Uterus (tissue), 3 donors: ENCODE measurements at regions not wholly inside any gene's neighbourhood (a gene's known extent, or its start where the extent isn't known, plus 50 kb on each side); places are given as distances from the start of the nearest gene placed in this dataset.

Experiments used
- DNase-seq, 2 donors: peaks; one replicate each; pipeline ENCODE4 v3.0.0-alpha.2; 2019 to 2020
- H3K27ac ChIP-seq, 2 donors: fragments of 200-600 bp; sonication (generic); 1 replicate in 1 of 2; 2 replicates in 1 of 2; pipeline ENCODE4 v1.5.1; 2016 to 2018
- H3K27me3 ChIP-seq, 2 donors: fragments of 200-600 bp; sonication (generic); one replicate each; pipeline ENCODE4 v1.5.1; 2018 to 2019; ENCODE audit warnings: control low read depth in 1 of 2
- H3K36me3 ChIP-seq, 2 donors: fragments of 200-600 bp; sonication (generic); one replicate each; pipeline ENCODE4 v1.5.1; 2019; ENCODE audit warnings: control low read depth in 1 of 2
- H3K4me1 ChIP-seq, 2 donors: fragments of 200-600 bp; sonication (generic); one replicate each; pipeline ENCODE4 v1.5.1; 2018 to 2019; ENCODE audit warnings: control low read depth in 1 of 2
- H3K4me3 ChIP-seq, 2 donors: fragments of 200-600 bp; sonication (generic); 1 replicate in 1 of 2; 2 replicates in 1 of 2; pipeline ENCODE4 v1.5.1; 2018 to 2019; ENCODE audit warnings: mild to moderate bottlenecking in 1 of 2
- H3K9me3 ChIP-seq, 2 donors: fragments of 200-600 bp; sonication (generic); one replicate each; pipeline ENCODE4 v1.5.1; 2019; ENCODE audit warnings: control low read depth in 1 of 2
- POLR2A ChIP-seq, 2 donors: fragments of 450-650 bp; IDR thresholded peaks; one replicate each; pipeline ENCODE4 v1.6.1; 2016; ENCODE audit warnings: antibody characterized with exemption in 2 of 2, mild to moderate bottlenecking in 1 of 2, moderate library complexity in 1 of 2
- intact Hi-C: fragments of 100-400 bp; cut with DNase I; formaldehyde crosslinking; loops from one replicate; pipeline ENCODE4 v1.15.1; 2023; ENCODE audit warnings: low total_unique reads
- TF ChIP-seq, protein P1 (sequence below), 4 experiments: fragments of 200-600 bp in 2 of 4; fragments of 450-650 bp in 2 of 4; sonication (generic) in 2 of 4; IDR thresholded peaks; one replicate each; pipeline ENCODE4 v1.5.1; 2016 to 2019; ENCODE audit warnings: antibody characterized with exemption in 4 of 4, mild to moderate bottlenecking in 2 of 4, moderate library complexity in 1 of 4
- donor health status: DM: yes; HTN: yes; CAD: no.

DNA sequence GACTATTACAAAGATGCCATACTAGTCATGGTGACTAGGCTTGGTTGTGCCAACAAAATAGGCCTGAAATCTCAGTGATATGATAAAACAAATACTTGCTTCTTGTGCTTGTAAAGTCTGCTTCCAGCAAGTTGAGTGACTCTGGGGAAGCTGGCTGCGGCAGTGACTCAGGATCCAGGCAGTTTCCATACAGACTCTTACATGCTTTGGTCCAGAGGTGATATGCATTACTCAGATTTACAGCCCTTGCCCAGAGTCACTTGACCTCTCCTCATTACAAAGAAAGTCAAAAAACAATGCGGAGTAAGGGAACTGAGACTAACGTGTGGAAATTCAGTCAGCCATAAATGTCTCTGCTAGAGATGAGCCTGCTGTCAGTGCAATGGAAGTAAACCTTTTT lies 387.5 kb downstream of the KCNA4 start:
- no peaks in the 10 kb centered on the region for H3K4me1 ChIP-seq
- intact Hi-C loops: no loop called here
- H3K9me3 ChIP-seq: no peaks in the 10 kb centered on the region
- no peak overlapping the region for H3K27ac ChIP-seq
- H3K27me3 ChIP-seq: no peaks in the 10 kb centered on the region
- TF ChIP-seq, protein P1, sequence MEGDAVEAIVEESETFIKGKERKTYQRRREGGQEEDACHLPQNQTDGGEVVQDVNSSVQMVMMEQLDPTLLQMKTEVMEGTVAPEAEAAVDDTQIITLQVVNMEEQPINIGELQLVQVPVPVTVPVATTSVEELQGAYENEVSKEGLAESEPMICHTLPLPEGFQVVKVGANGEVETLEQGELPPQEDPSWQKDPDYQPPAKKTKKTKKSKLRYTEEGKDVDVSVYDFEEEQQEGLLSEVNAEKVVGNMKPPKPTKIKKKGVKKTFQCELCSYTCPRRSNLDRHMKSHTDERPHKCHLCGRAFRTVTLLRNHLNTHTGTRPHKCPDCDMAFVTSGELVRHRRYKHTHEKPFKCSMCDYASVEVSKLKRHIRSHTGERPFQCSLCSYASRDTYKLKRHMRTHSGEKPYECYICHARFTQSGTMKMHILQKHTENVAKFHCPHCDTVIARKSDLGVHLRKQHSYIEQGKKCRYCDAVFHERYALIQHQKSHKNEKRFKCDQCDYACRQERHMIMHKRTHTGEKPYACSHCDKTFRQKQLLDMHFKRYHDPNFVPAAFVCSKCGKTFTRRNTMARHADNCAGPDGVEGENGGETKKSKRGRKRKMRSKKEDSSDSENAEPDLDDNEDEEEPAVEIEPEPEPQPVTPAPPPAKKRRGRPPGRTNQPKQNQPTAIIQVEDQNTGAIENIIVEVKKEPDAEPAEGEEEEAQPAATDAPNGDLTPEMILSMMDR (IDR thresholded peaks at IDR 0.05): no peak
- no peak for TF ChIP-seq POLR2A (IDR thresholded peaks at IDR 0.05)
- DNase-seq: no peak
- H3K36me3 ChIP-seq: no peaks in the 10 kb centered on the region
- H3K4me3 ChIP-seq: no peak overlapping the region

DNA sequence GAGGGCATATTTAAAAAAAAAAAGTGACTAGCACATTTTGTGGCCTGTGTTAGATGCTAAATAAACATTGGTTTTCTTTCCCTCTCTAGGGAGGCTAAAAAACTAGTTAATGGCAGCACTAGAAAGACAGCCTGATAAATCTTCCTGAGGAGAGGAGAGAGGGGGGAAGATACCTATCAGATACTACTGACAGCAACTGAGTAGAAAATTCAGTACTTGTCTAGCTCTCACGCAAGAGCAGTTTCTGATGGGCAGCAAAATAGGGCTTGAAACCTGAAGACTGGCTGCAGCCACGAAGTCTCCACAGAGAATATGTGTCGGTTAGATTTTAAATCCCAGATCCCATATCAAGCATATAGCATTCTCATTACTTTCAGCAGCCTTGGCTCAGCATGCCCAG lies 388.2 kb downstream of the KCNA4 start:
- H3K4me1 ChIP-seq: no peaks in the 10 kb centered on the region
- no peak overlapping the region for H3K4me3 ChIP-seq
- no peaks in the 10 kb centered on the region for H3K27me3 ChIP-seq
- DNase-seq: no peak
- H3K9me3 ChIP-seq: no peaks in the 10 kb centered on the region
- no peak overlapping the region for H3K27ac ChIP-seq
- TF ChIP-seq POLR2A (IDR thresholded peaks at IDR 0.05): no peak
- intact Hi-C loops: no loop called here
- no peaks in the 10 kb centered on the region for H3K36me3 ChIP-seq

GRCh38 chr11:29627541-29627940 lies 389.3 kb downstream of the KCNA4 start:
- H3K4me1 ChIP-seq: no peaks in the 10 kb centered on the region
- DNase-seq: no peak
- H3K9me3 ChIP-seq: no peaks in the 10 kb centered on the region
- no peaks in the 10 kb centered on the region for H3K27me3 ChIP-seq
- no peak overlapping the region for H3K4me3 ChIP-seq
- H3K36me3 ChIP-seq: no peaks in the 10 kb centered on the region
- TF ChIP-seq POLR2A (IDR thresholded peaks at IDR 0.05): no peak
- TF ChIP-seq, protein P1 (IDR thresholded peaks at IDR 0.05): no peak
- intact Hi-C loops: no loop called here
- no peak overlapping the region for H3K27ac ChIP-seq

GRCh38 chr11:29623144-29623722 lies 393.6 kb downstream of the KCNA4 start:
- Histone ChIP-seq H3K27ac (no peak overlapping the region), H3K4me1 (no peaks in the 10 kb centered on the region), H3K27me3 (no peaks in the 10 kb centered on the region), H3K36me3 (no peaks in the 10 kb centered on the region), H3K4me3 (no peak overlapping the region), H3K9me3 (no peaks in the 10 kb centered on the region)
- no peak for TF ChIP-seq POLR2A (IDR thresholded peaks at IDR 0.05)
- TF ChIP-seq, protein P1 (IDR thresholded peaks at IDR 0.05): no peak
- intact Hi-C loops: no loop called here
- DNase-seq: no peak

DNA sequence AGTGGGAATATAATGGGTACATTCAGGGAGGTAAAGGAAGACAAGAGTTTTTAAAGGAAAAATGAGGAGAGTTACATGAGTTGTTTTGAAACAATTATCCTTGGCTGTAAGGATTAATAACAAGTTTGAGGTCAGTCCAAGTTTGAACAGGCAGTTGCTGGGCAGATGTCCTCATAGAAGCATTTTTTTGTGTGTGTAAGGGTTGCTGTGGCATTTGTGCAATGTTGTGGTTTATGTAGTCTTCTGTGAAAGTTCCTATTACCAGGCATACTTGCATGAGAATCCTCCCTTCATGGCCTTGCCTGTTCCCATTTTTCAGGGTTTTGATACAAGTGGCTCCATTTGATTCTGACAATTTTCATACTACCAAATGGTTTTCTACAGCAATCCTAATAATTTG lies 400.2 kb downstream of the KCNA4 start:
- no peak overlapping the region for H3K4me3 ChIP-seq
- no peak for DNase-seq
- no peaks in the 10 kb centered on the region for H3K36me3 ChIP-seq
- no peak for TF ChIP-seq POLR2A (IDR thresholded peaks at IDR 0.05)
- TF ChIP-seq, protein P1 (IDR thresholded peaks at IDR 0.05): no peak
- intact Hi-C loops: no loop called here
- no peaks in the 10 kb centered on the region for H3K9me3 ChIP-seq
- H3K4me1 ChIP-seq: no peaks in the 10 kb centered on the region
- H3K27ac ChIP-seq: no peak overlapping the region
- no peaks in the 10 kb centered on the region for H3K27me3 ChIP-seq

DNA sequence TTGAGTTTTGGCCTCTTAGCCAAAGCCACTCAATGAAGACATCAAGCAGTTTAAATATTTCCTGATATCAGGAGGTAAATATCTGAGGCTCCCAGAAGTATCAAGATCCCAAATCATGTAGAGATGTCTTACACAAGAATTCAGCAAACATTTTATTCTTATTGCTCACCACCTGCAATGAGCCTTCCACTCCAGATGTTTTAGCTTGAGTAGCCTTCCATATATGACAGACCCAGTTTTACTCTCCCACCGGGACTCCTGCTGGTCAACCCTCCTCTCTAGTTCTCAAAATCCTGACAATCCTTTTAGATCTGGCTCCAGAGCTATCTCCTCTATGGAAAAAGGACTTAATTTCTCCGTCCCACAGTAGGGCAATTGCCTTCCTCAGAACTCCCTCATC lies 404.4 kb downstream of the KCNA4 start:
- no peak for DNase-seq
- intact Hi-C loops: no loop called here
- Histone ChIP-seq H3K36me3 (no peaks in the 10 kb centered on the region), H3K4me1 (no peaks in the 10 kb centered on the region), H3K27me3 (no peaks in the 10 kb centered on the region), H3K9me3 (no peaks in the 10 kb centered on the region), H3K27ac (no peak overlapping the region), H3K4me3 (no peak overlapping the region)
- TF ChIP-seq POLR2A (IDR thresholded peaks at IDR 0.05): no peak
- TF ChIP-seq, protein P1 (IDR thresholded peaks at IDR 0.05): no peak
